AG04450 (cell line): ENCODE measurements at regions not wholly inside any gene's neighbourhood (a gene's known extent, or its start where the extent isn't known, plus 50 kb on each side); places are given as distances from the start of the nearest gene placed in this dataset.

Experiments used
- CTCF ChIA-PET: fragments of 300-600, 350-600 bp; formaldehyde crosslinking; extraction: SDS; loops from one replicate; lab custom pipeline; 2022; ENCODE audit warnings: antibody characterized with exemption, inconsistent platforms; lab: Charles Lee
- POLR2A ChIA-PET: fragments of 350-600 bp; formaldehyde crosslinking; extraction: SDS; loops from one replicate; lab custom pipeline; 2021; ENCODE audit warnings: antibody characterized with exemption, inconsistent platforms; lab: Yijun Ruan, JAX
- DNase-seq: peaks from one replicate; pipeline ENCODE4 v3.0.0-alpha.2; 2011; ENCODE audit warnings: low read depth, low spot score
- H3K27ac ChIP-seq: one replicate; pipeline ENCODE4 v1.5.1; 2012; ENCODE audit warnings: low read depth, low read length, control low read depth
- H3K27me3 ChIP-seq: one replicate; pipeline ENCODE4 v1.6.0; 2012; ENCODE audit warnings: low read length; ENCODE audit not compliant: control insufficient read depth, insufficient read depth
- H3K4me3 ChIP-seq: 2 replicates; pipeline ENCODE4 v1.5.1; 2011; ENCODE audit warnings: mild to moderate bottlenecking, low read depth, low read length, control low read depth
- H3K9me3 ChIP-seq: 2 replicates; pipeline ENCODE4 v1.5.1; 2012; ENCODE audit warnings: low read length; ENCODE audit not compliant: control insufficient read depth, insufficient read depth
- CTCF ChIP-seq: IDR thresholded peaks from 2 replicates; pipeline ENCODE4 v1.5.1; 2011; ENCODE audit warnings: low read depth, low read length, control low read depth, inconsistent platforms

GRCh38 chr18:45286431-45286830 lies 328.8 kb upstream of the SLC14A2 start:
- no peak for TF ChIP-seq CTCF
- Histone ChIP-seq H3K9me3 (no peaks in the 10 kb centered on the region), H3K27ac (no peak overlapping the region), H3K4me3 (no peak overlapping the region), H3K27me3 (peaks cover 2% of the 10 kb centered on the region)
- CTCF ChIA-PET = interaction anchor here (1.0 to 3.8 kb wide), 3 partner anchors 10 to 74 kb away, joined by 3 to 18 read pairs (median 4); no protein-coding TSS in a partner anchor
- POLR2A ChIA-PET = no interaction called here
- DNase-seq = no peak

- POLR2A ChIA-PET = no interaction called here
- H3K27ac ChIP-seq = no peak overlapping the region
- no peak for TF ChIP-seq CTCF
- CTCF ChIA-PET = interaction anchor here (0.6 to 2.5 kb wide), 2 partner anchors 12 to 35 kb away, joined by 7 to 10 read pairs; no protein-coding TSS in a partner anchor
- H3K9me3 ChIP-seq = no peaks in the 10 kb centered on the region
- H3K27me3 ChIP-seq = peaks cover 3% of the 10 kb centered on the region
- H3K4me3 ChIP-seq = no peak overlapping the region
- DNase-seq = no peak
These were observed 327.7 kb upstream of the SLC14A2 start for GRCh38 chr18:45287531-45287930.

- no peak for DNase-seq
- ChIA-PET CTCF (no interaction called here), POLR2A (no interaction called here)
- Histone ChIP-seq H3K27ac (no peak overlapping the region), H3K9me3 (no peaks in the 10 kb centered on the region), H3K4me3 (no peak overlapping the region), H3K27me3 (peaks cover 3% of the 10 kb centered on the region)
- no peak for TF ChIP-seq CTCF
These were observed 324.9 kb upstream of the SLC14A2 start for GRCh38 chr18:45290364-45290763.

GRCh38 chr18:45291621-45292615 lies 323.4 kb upstream of the SLC14A2 start:
- H3K27ac ChIP-seq = no peak overlapping the region
- H3K9me3 ChIP-seq = no peaks in the 10 kb centered on the region
- POLR2A ChIA-PET = no interaction called here
- peaks cover 3% of the 10 kb centered on the region for H3K27me3 ChIP-seq
- no peak for DNase-seq
- no peak for TF ChIP-seq CTCF
- CTCF ChIA-PET = no interaction called here
- H3K4me3 ChIP-seq = no peak overlapping the region

GRCh38 chr18:45295388-45295787 lies 319.9 kb upstream of the SLC14A2 start:
- Histone ChIP-seq H3K27me3 (peaks cover 3% of the 10 kb centered on the region), H3K27ac (no peak overlapping the region), H3K9me3 (no peaks in the 10 kb centered on the region), H3K4me3 (no peak overlapping the region)
- ChIA-PET CTCF (interaction anchor here (4.8 kb wide), 1 partner anchor 20 kb away, joined by 22 read pairs; no protein-coding TSS in a partner anchor), POLR2A (no interaction called here)
- TF ChIP-seq CTCF = no peak
- no peak for DNase-seq
